ENCODE measurements at regions not wholly inside any gene's neighbourhood (a gene's known extent, or its start where the extent isn't known, plus 50 kb on each side); places are given as distances from the start of the nearest gene placed in this dataset.

- TF ChIP-seq ZNF394 (tag by site-specific recombination; IDR thresholded peaks at IDR 0.05; ENCODE audit: borderline replicate concordance), result no peak
- no peak for TF ChIP-seq MYNN (tag by site-specific recombination; IDR thresholded peaks at IDR 0.05; ENCODE audit: borderline replicate concordance)
Measured at GRCh38 chr21:34271189-34271851, 92.5 kb upstream of the KCNE2 start (continued).

DNA sequence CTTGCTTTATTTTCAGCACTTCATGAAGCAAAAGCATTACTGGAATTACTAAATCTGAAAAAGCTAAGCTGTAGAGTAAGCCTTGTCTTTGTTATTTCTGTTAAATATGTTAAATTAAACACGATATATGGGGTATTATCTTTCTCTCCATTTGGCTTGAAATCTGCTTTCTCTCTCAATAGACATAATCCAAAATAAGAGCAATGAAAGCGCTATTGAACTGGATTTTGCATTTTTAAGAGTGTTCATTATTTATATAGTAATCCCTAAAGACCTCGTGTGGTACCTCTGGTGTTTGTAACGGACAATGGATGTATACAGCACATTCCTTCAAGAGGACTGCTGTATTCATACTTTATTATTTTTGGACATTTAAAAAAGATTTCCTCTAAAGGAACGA lies 91.5 kb upstream of the KCNE2 start:
- Histone ChIP-seq H3K36me3 (ENCODE audit: control insufficient read depth in 2 of 2, insufficient read depth in 1 of 2, low read length in 2 of 2) (no peaks in the 10 kb centered on the region), H3K4me1 (ENCODE audit: control insufficient read depth, insufficient read depth, low read length) (no peaks in the 10 kb centered on the region), H3K4me3 (ENCODE audit: low read depth, low read length) (no peak overlapping the region), H3K27ac (ENCODE audit: extremely low read depth, low read depth, low read length) (no peak overlapping the region), H3K9me3 (ENCODE audit: control insufficient read depth, insufficient read depth, low read depth, low read length) (no peaks in the 10 kb centered on the region)
- CTCF ChIA-PET, result interaction anchor here (1.1 kb wide), 1 partner anchor 139 kb away, joined by 3 read pairs; no protein-coding TSS in a partner anchor
- no peak for TF ChIP-seq ZNF112 (tag by site-specific recombination; IDR thresholded peaks at IDR 0.05)
- POLR2A ChIA-PET, result no interaction called here

DNA sequence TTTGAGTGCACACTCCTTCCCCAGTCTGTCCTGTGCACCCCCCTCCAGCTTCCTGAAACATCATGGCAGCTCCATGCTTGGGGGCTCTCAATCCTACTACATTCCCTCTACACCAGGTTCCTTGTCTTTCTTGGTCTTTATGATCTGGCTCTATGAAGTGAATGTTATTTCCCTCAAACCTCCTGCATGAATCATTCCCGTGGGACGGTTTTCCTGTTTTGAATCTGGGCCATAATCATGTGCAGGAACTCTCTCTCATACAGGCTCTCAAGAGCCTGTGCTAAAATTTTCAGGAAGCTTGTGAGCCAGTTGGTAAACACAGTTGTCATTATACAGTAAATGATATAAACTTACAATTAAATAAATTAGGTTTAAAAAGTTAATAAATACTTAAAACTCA lies 89.8 kb upstream of the KCNE2 start:
- no peaks in the 10 kb centered on the region for H3K4me1 ChIP-seq (ENCODE audit: control insufficient read depth, insufficient read depth, low read length)
- CTCF ChIA-PET, result interaction anchor here (1.1 kb wide), 1 partner anchor 350 kb away, joined by 4 read pairs; no protein-coding TSS in a partner anchor
- POLR2A ChIA-PET, result no interaction called here
- no peaks in the 10 kb centered on the region for H3K36me3 ChIP-seq (ENCODE audit: control insufficient read depth in 2 of 2, insufficient read depth in 1 of 2, low read length in 2 of 2)
- H3K27ac ChIP-seq (ENCODE audit: extremely low read depth, low read depth, low read length), result no peak overlapping the region
- H3K4me3 ChIP-seq (ENCODE audit: low read depth, low read length), result no peak overlapping the region
- no peak for TF ChIP-seq PATZ1 (tag by site-specific recombination; IDR thresholded peaks at IDR 0.05)
- no peak for TF ChIP-seq ZNF645 (tag by site-specific recombination; IDR thresholded peaks at IDR 0.05)
- no peak for TF ChIP-seq ZNF639 (tag by site-specific recombination; IDR thresholded peaks at IDR 0.05)
- no peak for TF ChIP-seq ZNF830 (tag by site-specific recombination; IDR thresholded peaks at IDR 0.05; ENCODE audit: low read depth)
- TF ChIP-seq WT1 (tag by site-specific recombination; IDR thresholded peaks at IDR 0.05), result no peak
- no peak for TF ChIP-seq KLF16 (tag by site-specific recombination; IDR thresholded peaks at IDR 0.05)
- no peak for TF ChIP-seq ZNF513 (tag by site-specific recombination; IDR thresholded peaks at IDR 0.05)
- no peaks in the 10 kb centered on the region for H3K9me3 ChIP-seq (ENCODE audit: control insufficient read depth, insufficient read depth, low read depth, low read length)

GRCh38 chr21:34276711-34277425 lies 86.9 kb upstream of the KCNE2 start:
- CTCF ChIA-PET, result no interaction called here
- TF ChIP-seq PATZ1 (tag by site-specific recombination; IDR thresholded peaks at IDR 0.05) (no peak), ZFP41 (tag by site-specific recombination; IDR thresholded peaks at IDR 0.05; ENCODE audit: borderline replicate concordance) (no peak), ZNF629 (tag by site-specific recombination; IDR thresholded peaks at IDR 0.05) (no peak), ZNF544 (tag by site-specific recombination; IDR thresholded peaks at IDR 0.05) (no peak), ZNF596 (tag by site-specific recombination; IDR thresholded peaks at IDR 0.05) (no peak), ZBTB20 (tag by site-specific recombination; IDR thresholded peaks at IDR 0.05) (no peak), ZNF10 (tag by site-specific recombination; IDR thresholded peaks at IDR 0.05) (no peak), TCF7L2 (IDR thresholded peaks at IDR 0.05; ENCODE audit: borderline replicate concordance, low read depth, low read length) (no peak), ZFP69B (tag by site-specific recombination; IDR thresholded peaks at IDR 0.05) (no peak), ZNF791 (tag by site-specific recombination; IDR thresholded peaks at IDR 0.05) (no peak), ZNF114 (tag by site-specific recombination; IDR thresholded peaks at IDR 0.05) (no peak)

More at GRCh38 chr21:34276711-34277425, 86.9 kb upstream of the KCNE2 start:
- POLR2A ChIA-PET, result no interaction called here
- Histone ChIP-seq H3K4me3 (ENCODE audit: low read depth, low read length) (no peak overlapping the region), H3K27ac (ENCODE audit: extremely low read depth, low read depth, low read length) (no peak overlapping the region), H3K4me1 (ENCODE audit: control insufficient read depth, insufficient read depth, low read length) (no peaks in the 10 kb centered on the region; the same call in 1 of the 2 replicates), H3K36me3 (ENCODE audit: control insufficient read depth in 2 of 2, insufficient read depth in 1 of 2, low read length in 2 of 2) (no peaks in the 10 kb centered on the region), H3K9me3 (ENCODE audit: control insufficient read depth, insufficient read depth, low read depth, low read length) (no peaks in the 10 kb centered on the region)
